ENCODE measurements at regions not wholly inside any gene's neighbourhood (a gene's known extent, or its start where the extent isn't known, plus 50 kb on each side); places are given as distances from the start of the nearest gene placed in this dataset.

- no peaks in the 10 kb centered on the region for H3K27me3 Mint-ChIP-seq (ENCODE audit: insufficient read depth, unreplicated experiment)
- H3K9me3 Mint-ChIP-seq (ENCODE audit: unreplicated experiment), result peaks cover 2% of the 10 kb centered on the region
- no peak for TF ChIP-seq CTCF (IDR thresholded peaks at IDR 0.05; ENCODE audit: unreplicated experiment)
- H3K4me1 Mint-ChIP-seq (ENCODE audit: insufficient read depth, unreplicated experiment), result peaks cover 34% of the 10 kb centered on the region
- BruUV-seq (replicated peaks), result no TSS peak
- intact Hi-C loops (cut with micrococcal nuclease), result no loop called here
- ChIA-PET POLR2A (interaction anchor here (0.7 kb wide), 1 partner anchor 11 kb away, joined by 3 read pairs; no protein-coding TSS in a partner anchor), CTCF (no interaction called here)
- no peak overlapping the region for H3K27ac Mint-ChIP-seq (ENCODE audit: low read depth, unreplicated experiment)
- H3K4me3 Mint-ChIP-seq (ENCODE audit: unreplicated experiment), result no peak overlapping the region
- DNase-seq (ENCODE audit: unreplicated experiment), result no peak
- H3K36me3 Mint-ChIP-seq (ENCODE audit: insufficient read depth, unreplicated experiment), result no peaks in the 10 kb centered on the region
These were observed 162.8 kb upstream of the MYLIP start for GRCh38 chr6:15966000-15966520.

- H3K9me3 Mint-ChIP-seq (ENCODE audit: unreplicated experiment), result peaks cover 8% of the 10 kb centered on the region
- DNase-seq (ENCODE audit: unreplicated experiment), result no peak
- TF ChIP-seq CTCF (IDR thresholded peaks at IDR 0.05; ENCODE audit: unreplicated experiment), result no peak
- intact Hi-C loops (cut with micrococcal nuclease), result no loop called here
- H3K36me3 Mint-ChIP-seq (ENCODE audit: insufficient read depth, unreplicated experiment), result no peaks in the 10 kb centered on the region
- H3K4me1 Mint-ChIP-seq (ENCODE audit: insufficient read depth, unreplicated experiment), result peaks cover 17% of the 10 kb centered on the region
- H3K27me3 Mint-ChIP-seq (ENCODE audit: insufficient read depth, unreplicated experiment), result no peaks in the 10 kb centered on the region
- no TSS peak for BruUV-seq (replicated peaks)
- no peak overlapping the region for H3K4me3 Mint-ChIP-seq (ENCODE audit: unreplicated experiment)
- CTCF ChIA-PET, result no interaction called here
- H3K27ac Mint-ChIP-seq (ENCODE audit: low read depth, unreplicated experiment), result peak overlapping the region; percentile 60
- POLR2A ChIA-PET, result no interaction called here
These were observed 166.5 kb upstream of the MYLIP start for GRCh38 chr6:15962449-15962764.

GRCh38 chr6:15961635-15962448, 167.0 kb upstream of the MYLIP start:
- intact Hi-C loops (cut with micrococcal nuclease), result no loop called here
- BruUV-seq (replicated peaks), result no TSS peak
- DNase-seq (ENCODE audit: unreplicated experiment), result no peak
- Mint-ChIP-seq H3K27ac (ENCODE audit: low read depth, unreplicated experiment) (peak overlapping the region; percentile 60), H3K27me3 (ENCODE audit: insufficient read depth, unreplicated experiment) (no peaks in the 10 kb centered on the region), H3K36me3 (ENCODE audit: insufficient read depth, unreplicated experiment) (no peaks in the 10 kb centered on the region), H3K4me3 (ENCODE audit: unreplicated experiment) (no peak overlapping the region), H3K4me1 (ENCODE audit: insufficient read depth, unreplicated experiment) (peaks cover 21% of the 10 kb centered on the region), H3K9me3 (ENCODE audit: unreplicated experiment) (peaks cover 8% of the 10 kb centered on the region)
- no peak for TF ChIP-seq CTCF (IDR thresholded peaks at IDR 0.05; ENCODE audit: unreplicated experiment)
- ChIA-PET POLR2A (no interaction called here), CTCF (no interaction called here)

- Mint-ChIP-seq H3K36me3 (ENCODE audit: insufficient read depth, unreplicated experiment) (no peaks in the 10 kb centered on the region), H3K4me1 (ENCODE audit: insufficient read depth, unreplicated experiment) (peaks cover 28% of the 10 kb centered on the region), H3K4me3 (ENCODE audit: unreplicated experiment) (no peak overlapping the region), H3K9me3 (ENCODE audit: unreplicated experiment) (peaks cover 8% of the 10 kb centered on the region), H3K27me3 (ENCODE audit: insufficient read depth, unreplicated experiment) (no peaks in the 10 kb centered on the region), H3K27ac (ENCODE audit: low read depth, unreplicated experiment) (no peak overlapping the region)
- no peak for TF ChIP-seq CTCF (IDR thresholded peaks at IDR 0.05; ENCODE audit: unreplicated experiment)
- POLR2A ChIA-PET, result interaction anchor here (0.7 kb wide), 1 partner anchor 150 kb away, joined by 3 read pairs; no protein-coding TSS in a partner anchor
- BruUV-seq (replicated peaks), result no TSS peak
- no peak for DNase-seq (ENCODE audit: unreplicated experiment)
- intact Hi-C loops (cut with micrococcal nuclease), result no loop called here
- CTCF ChIA-PET, result no interaction called here
These were observed 167.9 kb upstream of the MYLIP start for GRCh38 chr6:15960740-15961634.

Measured in MCF 10A (cell line).